ENCODE measurements at regions not wholly inside any gene's neighbourhood (a gene's known extent, or its start where the extent isn't known, plus 50 kb on each side); places are given as distances from the start of the nearest gene placed in this dataset.
A peak's percentile ranks its signal among the peaks of the same experiment; 100 is the strongest.

GRCh38 chr2:129667577-129667976 is 311.9 kb upstream of the RAB6C start:
- TF ChIP-seq YEATS2 (CRISPR knock-in tag; IDR thresholded peaks at IDR 0.05; ENCODE audit: borderline replicate concordance), result no peak
- TF ChIP-seq ATF7 (IDR thresholded peaks at IDR 0.05), result peak; percentile 53
- no peak for TF ChIP-seq ATF7 (CRISPR knock-in tag; IDR thresholded peaks at IDR 0.05)
- in situ Hi-C loops (cut with HindIII; ENCODE audit: extremely low pct_ligation_motif_present, low pct_unique_long_range_greater_than_20kb) (no loop called here), intact Hi-C loops (cut with micrococcal nuclease; ENCODE audit: unreplicated experiment) (no loop called here)
- no peaks in the 10 kb centered on the region for H4K20me1 ChIP-seq (ENCODE audit: insufficient read depth, low read length)
- no peak for FAIRE-seq
- WGBS (ENCODE audit: low lambda C conversion rate), result 28% methylated on average over 4 of the region's 4 CpGs
- H2AFZ ChIP-seq (ENCODE audit: low read length), result no peak overlapping the region
- no peaks in the 10 kb centered on the region for H3K36me3 ChIP-seq (replicated peaks in 1 of 2; ENCODE audit: control insufficient read depth in 1 of 2, insufficient read depth in 2 of 2, low read length in 2 of 2)
- no peak for DNase-seq (ENCODE audit: low spot score)
- no TSS peak for BruUV-seq (replicated peaks)
- H3K4me1 ChIP-seq (ENCODE audit: insufficient read depth, low read length), result no peaks in the 10 kb centered on the region
- H3K27me3 ChIP-seq (ENCODE audit: control insufficient read depth in 1 of 2, insufficient read depth in 2 of 2, low read length in 2 of 2), result peaks cover 0 to 12% of the 10 kb centered on the region in 2 experiments; a peak in 4 of 5 replicates
- no peak overlapping the region for H3K4me3 ChIP-seq (replicated peaks in 1 of 3; ENCODE audit: insufficient read depth in 1 of 3, low read depth in 2 of 3, low read length in 3 of 3)
- no peak overlapping the region for H3K9ac ChIP-seq (ENCODE audit: insufficient read depth, low read depth, low read length)
- H3K79me2 ChIP-seq (ENCODE audit: insufficient read depth, low read length), result no peaks in the 10 kb centered on the region
- no peak overlapping the region for H3K4me2 ChIP-seq (ENCODE audit: low read depth, low read length)
- ChIA-PET POLR2A (no interaction called here), CTCF (ENCODE audit: low intra/inter-chr PET ratio, low total read pairs) (no interaction called here)
- no peaks in the 10 kb centered on the region for H3K9me3 ChIP-seq (ENCODE audit: low read length)
- H3K27ac ChIP-seq (ENCODE audit: extremely low read length, insufficient read depth, low read length), result no peak overlapping the region
- no peak for ATAC-seq

DNA sequence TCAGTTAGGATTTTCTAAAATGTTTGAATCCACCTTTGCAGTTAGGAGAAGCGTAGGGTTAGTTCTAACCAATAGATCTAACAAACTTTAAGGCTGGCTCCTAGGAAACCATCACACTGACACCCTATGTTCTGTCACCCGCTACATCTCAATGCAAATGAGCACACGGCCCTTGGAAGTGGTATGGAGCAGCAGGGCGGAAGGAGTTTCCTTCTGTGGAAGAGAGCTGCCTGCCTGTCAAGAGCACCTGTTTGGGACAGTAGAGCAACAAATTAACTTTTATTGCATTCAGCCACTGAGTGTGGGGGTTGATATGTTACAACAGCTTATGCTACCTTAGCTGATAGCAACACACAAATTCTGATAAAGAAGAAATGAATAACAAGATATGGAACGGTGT is 306.9 kb upstream of the RAB6C start:
- TF ChIP-seq RARG (CRISPR knock-in tag; IDR thresholded peaks at IDR 0.05; ENCODE audit: low read depth), result no peak
- no peak for TF ChIP-seq MZF1 (CRISPR knock-in tag; IDR thresholded peaks at IDR 0.05; ENCODE audit: borderline replicate concordance)
- no peak for TF ChIP-seq TFDP2 (CRISPR knock-in tag; IDR thresholded peaks at IDR 0.05)
- TF ChIP-seq ERF (CRISPR knock-in tag; IDR thresholded peaks at IDR 0.05), result no peak
- no peak for TF ChIP-seq NFKBIZ (CRISPR knock-in tag; IDR thresholded peaks at IDR 0.05)
- TF ChIP-seq, protein P1, sequence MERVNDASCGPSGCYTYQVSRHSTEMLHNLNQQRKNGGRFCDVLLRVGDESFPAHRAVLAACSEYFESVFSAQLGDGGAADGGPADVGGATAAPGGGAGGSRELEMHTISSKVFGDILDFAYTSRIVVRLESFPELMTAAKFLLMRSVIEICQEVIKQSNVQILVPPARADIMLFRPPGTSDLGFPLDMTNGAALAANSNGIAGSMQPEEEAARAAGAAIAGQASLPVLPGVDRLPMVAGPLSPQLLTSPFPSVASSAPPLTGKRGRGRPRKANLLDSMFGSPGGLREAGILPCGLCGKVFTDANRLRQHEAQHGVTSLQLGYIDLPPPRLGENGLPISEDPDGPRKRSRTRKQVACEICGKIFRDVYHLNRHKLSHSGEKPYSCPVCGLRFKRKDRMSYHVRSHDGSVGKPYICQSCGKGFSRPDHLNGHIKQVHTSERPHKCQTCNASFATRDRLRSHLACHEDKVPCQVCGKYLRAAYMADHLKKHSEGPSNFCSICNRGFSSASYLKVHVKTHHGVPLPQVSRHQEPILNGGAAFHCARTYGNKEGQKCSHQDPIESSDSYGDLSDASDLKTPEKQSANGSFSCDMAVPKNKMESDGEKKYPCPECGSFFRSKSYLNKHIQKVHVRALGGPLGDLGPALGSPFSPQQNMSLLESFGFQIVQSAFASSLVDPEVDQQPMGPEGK (CRISPR knock-in tag; IDR thresholded peaks at IDR 0.05), result no peak
- TF ChIP-seq, protein P2, sequence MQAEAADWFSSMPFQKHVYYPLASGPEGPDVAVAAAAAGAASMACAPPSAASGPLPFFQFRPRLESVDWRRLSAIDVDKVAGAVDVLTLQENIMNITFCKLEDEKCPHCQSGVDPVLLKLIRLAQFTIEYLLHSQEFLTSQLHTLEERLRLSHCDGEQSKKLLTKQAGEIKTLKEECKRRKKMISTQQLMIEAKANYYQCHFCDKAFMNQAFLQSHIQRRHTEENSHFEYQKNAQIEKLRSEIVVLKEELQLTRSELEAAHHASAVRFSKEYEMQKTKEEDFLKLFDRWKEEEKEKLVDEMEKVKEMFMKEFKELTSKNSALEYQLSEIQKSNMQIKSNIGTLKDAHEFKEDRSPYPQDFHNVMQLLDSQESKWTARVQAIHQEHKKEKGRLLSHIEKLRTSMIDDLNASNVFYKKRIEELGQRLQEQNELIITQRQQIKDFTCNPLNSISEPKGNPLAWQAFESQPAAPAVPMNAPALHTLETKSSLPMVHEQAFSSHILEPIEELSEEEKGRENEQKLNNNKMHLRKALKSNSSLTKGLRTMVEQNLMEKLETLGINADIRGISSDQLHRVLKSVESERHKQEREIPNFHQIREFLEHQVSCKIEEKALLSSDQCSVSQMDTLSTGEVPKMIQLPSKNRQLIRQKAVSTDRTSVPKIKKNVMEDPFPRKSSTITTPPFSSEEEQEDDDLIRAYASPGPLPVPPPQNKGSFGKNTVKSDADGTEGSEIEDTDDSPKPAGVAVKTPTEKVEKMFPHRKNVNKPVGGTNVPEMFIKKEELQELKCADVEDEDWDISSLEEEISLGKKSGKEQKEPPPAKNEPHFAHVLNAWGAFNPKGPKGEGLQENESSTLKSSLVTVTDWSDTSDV (CRISPR knock-in tag; IDR thresholded peaks at IDR 0.05), result no peak
- TF ChIP-seq HMGA1 (CRISPR knock-in tag; conservative IDR thresholded peaks at IDR 0.05), result no peak
- no peak for TF ChIP-seq SOX6 (IDR thresholded peaks at IDR 0.05)
- no peak for TF ChIP-seq SOX6 (CRISPR knock-in tag; IDR thresholded peaks at IDR 0.05)
- no peak for TF ChIP-seq NFE2 (CRISPR knock-in tag; IDR thresholded peaks at IDR 0.05)
- no TSS peak for BruUV-seq (replicated peaks)
- FAIRE-seq, result no peak
- in situ Hi-C loops (cut with HindIII; ENCODE audit: extremely low pct_ligation_motif_present, low pct_unique_long_range_greater_than_20kb), result no loop called here
- H3K79me2 ChIP-seq (ENCODE audit: insufficient read depth, low read length), result no peaks in the 10 kb centered on the region
- no peak overlapping the region for H3K9ac ChIP-seq (ENCODE audit: insufficient read depth, low read depth, low read length)
- H3K27ac ChIP-seq (ENCODE audit: extremely low read length, insufficient read depth, low read length), result no peak overlapping the region
- no peak overlapping the region for H3K4me2 ChIP-seq (ENCODE audit: low read depth, low read length)
- H3K4me3 ChIP-seq (replicated peaks in 1 of 3; ENCODE audit: insufficient read depth in 1 of 3, low read depth in 2 of 3, low read length in 3 of 3), result no peak overlapping the region
- peaks cover 0 to 23% of the 10 kb centered on the region in 2 experiments; a peak in 4 of 5 replicates for H3K27me3 ChIP-seq (ENCODE audit: control insufficient read depth in 1 of 2, insufficient read depth in 2 of 2, low read length in 2 of 2)
- POLR2A ChIA-PET, result no interaction called here
- H4K20me1 ChIP-seq (ENCODE audit: insufficient read depth, low read length), result no peaks in the 10 kb centered on the region
- H3K9me3 ChIP-seq (ENCODE audit: low read length), result no peaks in the 10 kb centered on the region
- intact Hi-C loops (cut with micrococcal nuclease; ENCODE audit: unreplicated experiment), result no loop called here
- H3K36me3 ChIP-seq (replicated peaks in 1 of 2; ENCODE audit: control insufficient read depth in 1 of 2, insufficient read depth in 2 of 2, low read length in 2 of 2), result no peaks in the 10 kb centered on the region
- no peak for DNase-seq (ENCODE audit: low spot score)
- no peak for ATAC-seq
- WGBS (ENCODE audit: low lambda C conversion rate), result 19% methylated on average over 5 of the region's 5 CpGs
- CTCF ChIA-PET (ENCODE audit: low intra/inter-chr PET ratio, low total read pairs), result no interaction called here
- no peaks in the 10 kb centered on the region for H3K4me1 ChIP-seq (ENCODE audit: insufficient read depth, low read length)
- H2AFZ ChIP-seq (ENCODE audit: low read length), result no peak overlapping the region
